Prostate gland (tissue), 2 donors: ENCODE measurements at regions not wholly inside any gene's neighbourhood (a gene's known extent, or its start where the extent isn't known, plus 50 kb on each side); places are given as distances from the start of the nearest gene placed in this dataset.

Experiments used
- CTCF ChIP-seq, 4 experiments: fragments of 200-600 bp in 2 of 4; fragments of 450-650 bp in 2 of 4; sonication (generic) in 2 of 4; IDR thresholded peaks; 1 replicate in 3 of 4; 2 replicates in 1 of 4; pipeline ENCODE4 v1.5.1; 2016 to 2019; ENCODE audit warnings: antibody characterized with exemption in 4 of 4, mild to moderate bottlenecking in 2 of 4, moderate library complexity in 2 of 4
- POLR2AphosphoS5 ChIP-seq: sonication (generic); formaldehyde crosslinking; IDR thresholded peaks from one replicate; pipeline ENCODE4 v1.6.1; 2017; ENCODE audit warnings: antibody characterized with exemption

GRCh38 chr2:133733901-133734255 lies 165.6 kb upstream of the NCKAP5 start:
- TF ChIP-seq CTCF (IDR thresholded peaks at IDR 0.05): no peak
- TF ChIP-seq POLR2AphosphoS5: no peak
